Kidney (tissue), 13 donors: ENCODE measurements at regions not wholly inside any gene's neighbourhood (a gene's known extent, or its start where the extent isn't known, plus 50 kb on each side); places are given as distances from the start of the nearest gene placed in this dataset.

Experiments
- DNase-seq, 5 donors: peaks; one replicate each; pipeline ENCODE4 v3.0.0-alpha.2; 2013 to 2020
- FAIRE-seq: peaks from 2 replicates; lab custom pipeline; 2012; peaks lifted over from hg19 to GRCh38; lab: Jason Lieb, UNC
- H3K27ac ChIP-seq, 2 donors: one replicate each; pipeline ENCODE4 v1.7.0; 2013; ENCODE audit warnings: low read depth in 2 of 2, low read length in 2 of 2, inconsistent platforms in 1 of 2
- H3K27me3 ChIP-seq: one replicate; pipeline ENCODE4 v1.7.1; 2013; ENCODE audit warnings: low read length, inconsistent platforms; ENCODE audit not compliant: control insufficient read depth, insufficient read depth
- H3K36me3 ChIP-seq, 3 donors: one replicate each; pipeline versions ENCODE4 v1.7.0 to v1.7.1; 2013; ENCODE audit warnings: low read length in 3 of 3, control low read depth in 1 of 3, inconsistent platforms in 1 of 3; ENCODE audit not compliant: insufficient read depth in 3 of 3, control insufficient read depth in 2 of 3
- H3K4me1 ChIP-seq, 3 donors: one replicate each; pipeline versions ENCODE4 v1.7.0 to v1.7.1; 2013; ENCODE audit warnings: low read length in 3 of 3, inconsistent platforms in 1 of 3, low read depth in 1 of 3; ENCODE audit not compliant: control insufficient read depth in 2 of 3, insufficient read depth in 2 of 3
- H3K4me3 ChIP-seq, 3 donors: one replicate each; pipeline versions ENCODE4 v1.7.0 to v1.8.1; 2013; ENCODE audit warnings: low read length in 3 of 3, control low read depth in 1 of 3, inconsistent platforms in 1 of 3
- H3K9ac ChIP-seq, 3 donors: one replicate each; pipeline versions ENCODE4 v1.7.0 to v1.7.1; 2013; ENCODE audit warnings: low read length in 3 of 3, control low read depth in 1 of 3, inconsistent platforms in 1 of 3
- H3K9me3 ChIP-seq, 3 donors: one replicate each; pipeline versions ENCODE4 v1.7.0 to v1.7.1; 2013; ENCODE audit warnings: low read length in 3 of 3, control low read depth in 1 of 3, inconsistent platforms in 1 of 3; ENCODE audit not compliant: control insufficient read depth in 2 of 3, insufficient read depth in 1 of 3
- CTCF ChIP-seq: IDR thresholded peaks from 3 replicates; pipeline ENCODE4 v1.5.1; 2012; ENCODE audit warnings: mild to moderate bottlenecking, moderate library complexity, borderline replicate concordance; ENCODE audit not compliant: insufficient read depth; ENCODE audit errors: extremely low read depth
- intact Hi-C: fragments of 100-400 bp; cut with DNase I; formaldehyde crosslinking; loops from one replicate; pipeline ENCODE4 v1.11.1; 2022
- donor health status: control.
- donor health status: control.
- donor health status: control.
- donor health status: control.
- donor health status: control.
- donor health status: DM: yes; HTN: yes; CAD: no.
- donor health status: Normal renal cell carcinoma (clear cell type).

GRCh38 chr9:14438232-14439021, 124.5 kb upstream of the NFIB start:
- Histone ChIP-seq H3K9me3 (no peaks in the 10 kb centered on the region), H3K36me3 (no peaks in the 10 kb centered on the region), H3K27me3 (no peaks in the 10 kb centered on the region), H3K27ac (no peak overlapping the region), H3K9ac (no peak overlapping the region), H3K4me1 (peaks cover 0 to 10% (median 3%) of the 10 kb centered on the region in 3 donors), H3K4me3 (no peak overlapping the region)
- intact Hi-C loops, result no loop called here
- no peak for TF ChIP-seq CTCF
- FAIRE-seq, result no peak
- peak in 4 of 5 donors; percentile 35 to 60 (median 50) for DNase-seq

- no peak for FAIRE-seq
- Histone ChIP-seq H3K36me3 (no peaks in the 10 kb centered on the region), H3K27ac (peak overlapping the region in 1 of 2 donors; percentile 47), H3K9ac (no peak overlapping the region), H3K27me3 (no peaks in the 10 kb centered on the region), H3K4me1 (peaks cover 0 to 14% (median 5%) of the 10 kb centered on the region in 3 donors), H3K4me3 (no peak overlapping the region), H3K9me3 (no peaks in the 10 kb centered on the region)
- intact Hi-C loops, result no loop called here
- no peak for TF ChIP-seq CTCF
- DNase-seq, result peak in 3 of 5 donors; percentile 20 to 67 (median 44)
These were observed 123.7 kb upstream of the NFIB start for GRCh38 chr9:14437354-14438231.

GRCh38 chr9:14435871-14436270, 121.9 kb upstream of the NFIB start:
- H3K36me3 ChIP-seq, result no peaks in the 10 kb centered on the region
- H3K4me3 ChIP-seq, result no peak overlapping the region
- peaks cover 0 to 14% (median 5%) of the 10 kb centered on the region in 3 donors for H3K4me1 ChIP-seq
- no peaks in the 10 kb centered on the region for H3K9me3 ChIP-seq
- no peak overlapping the region for H3K9ac ChIP-seq
- H3K27ac ChIP-seq, result no peak overlapping the region
- FAIRE-seq (no peak), DNase-seq (no peak)
- no peak for TF ChIP-seq CTCF
- no peaks in the 10 kb centered on the region for H3K27me3 ChIP-seq
- intact Hi-C loops, result no loop called here
